NCI-H2107 (cell line): ENCODE measurements at regions not wholly inside any gene's neighbourhood (a gene's known extent, or its start where the extent isn't known, plus 50 kb on each side); places are given as distances from the start of the nearest gene placed in this dataset.

Experiments used
- DNase-seq: peaks from one replicate; lab custom pipeline; 2025; lab: John Stamatoyannopoulos, UW

DNA sequence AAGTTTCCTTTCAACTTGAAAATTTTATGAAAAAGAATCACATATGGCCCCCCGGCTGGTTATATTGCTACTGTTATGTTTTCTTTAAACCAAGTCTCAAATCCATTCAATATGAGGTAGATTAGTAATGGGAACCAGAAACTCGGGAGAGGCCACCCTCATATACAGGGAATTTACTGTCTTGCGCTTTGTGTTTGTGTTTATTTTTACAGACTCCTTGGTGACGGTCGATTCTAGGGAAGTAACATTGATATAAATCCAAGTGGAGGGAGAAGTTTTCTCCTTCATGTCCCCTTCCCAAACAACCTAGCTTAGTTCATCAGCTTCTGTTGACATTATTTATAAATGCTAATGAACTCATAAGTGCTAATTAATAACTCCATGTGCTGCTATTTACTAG, 163.5 kb upstream of the LMO4 start:
- no peak for DNase-seq

DNA sequence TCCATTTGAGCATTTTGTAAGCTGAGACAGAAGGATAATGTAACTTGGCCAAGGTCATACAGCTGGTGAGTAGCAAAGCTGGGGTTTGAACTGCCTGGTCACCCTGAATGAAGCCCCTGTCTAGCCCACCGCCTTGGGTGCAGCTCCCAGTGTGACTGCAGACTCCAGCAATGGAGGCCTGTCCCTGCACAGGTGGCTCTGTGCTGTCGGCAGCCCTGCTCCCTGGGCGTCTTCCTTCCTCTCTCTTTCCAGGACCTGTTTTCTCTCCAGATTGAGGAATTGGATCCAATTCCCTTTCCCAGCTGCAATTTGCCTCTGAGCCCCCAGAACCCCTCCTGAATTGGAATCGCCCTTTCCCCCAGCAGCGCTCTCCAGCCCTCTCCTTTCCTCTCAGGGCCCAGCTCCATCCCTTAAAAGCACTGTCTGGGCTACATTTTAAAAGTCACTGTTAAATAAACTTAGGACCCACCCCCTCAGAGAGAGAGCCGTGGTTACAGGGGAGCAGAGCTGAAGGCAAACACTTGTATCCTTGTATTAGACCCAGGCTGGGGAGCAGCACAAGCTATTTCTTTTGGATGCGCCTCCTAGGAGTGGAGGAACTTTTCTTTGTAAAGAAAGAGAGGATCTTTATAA, 161.4 kb upstream of the LMO4 start:
- no peak for DNase-seq

DNA sequence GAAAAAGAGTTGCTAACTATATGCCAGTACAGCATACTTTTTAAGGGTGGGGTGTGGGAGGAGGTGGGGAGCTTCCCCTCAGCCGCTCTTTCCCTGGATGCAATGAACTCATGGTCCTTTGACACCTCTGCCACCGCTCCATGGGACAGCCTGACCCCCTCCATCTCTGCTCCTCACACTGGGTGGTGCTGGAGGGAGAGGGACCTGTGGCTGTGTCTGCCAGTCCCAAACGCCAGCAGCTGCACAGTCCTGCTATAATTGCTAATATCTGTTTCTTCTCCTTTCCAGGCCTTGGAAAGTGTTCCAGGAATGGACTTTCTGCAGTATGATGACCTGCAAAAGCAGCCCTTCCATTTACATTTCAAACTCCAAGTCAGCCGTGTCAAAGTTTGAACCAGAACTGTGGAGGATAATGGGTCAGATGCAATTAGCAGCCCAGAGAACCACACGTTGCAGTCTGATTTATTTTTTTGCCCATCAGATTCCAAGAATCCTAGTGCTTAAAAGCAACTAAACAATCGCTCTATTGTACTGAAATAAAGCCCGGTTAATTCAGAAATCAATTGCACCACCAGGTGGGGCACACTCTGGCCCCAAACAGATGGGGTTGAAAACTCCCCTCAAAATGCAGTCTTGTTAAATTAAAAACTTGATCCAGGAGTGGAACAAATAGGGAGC, 160.7 kb upstream of the LMO4 start:
- DNase-seq, result no peak

DNA sequence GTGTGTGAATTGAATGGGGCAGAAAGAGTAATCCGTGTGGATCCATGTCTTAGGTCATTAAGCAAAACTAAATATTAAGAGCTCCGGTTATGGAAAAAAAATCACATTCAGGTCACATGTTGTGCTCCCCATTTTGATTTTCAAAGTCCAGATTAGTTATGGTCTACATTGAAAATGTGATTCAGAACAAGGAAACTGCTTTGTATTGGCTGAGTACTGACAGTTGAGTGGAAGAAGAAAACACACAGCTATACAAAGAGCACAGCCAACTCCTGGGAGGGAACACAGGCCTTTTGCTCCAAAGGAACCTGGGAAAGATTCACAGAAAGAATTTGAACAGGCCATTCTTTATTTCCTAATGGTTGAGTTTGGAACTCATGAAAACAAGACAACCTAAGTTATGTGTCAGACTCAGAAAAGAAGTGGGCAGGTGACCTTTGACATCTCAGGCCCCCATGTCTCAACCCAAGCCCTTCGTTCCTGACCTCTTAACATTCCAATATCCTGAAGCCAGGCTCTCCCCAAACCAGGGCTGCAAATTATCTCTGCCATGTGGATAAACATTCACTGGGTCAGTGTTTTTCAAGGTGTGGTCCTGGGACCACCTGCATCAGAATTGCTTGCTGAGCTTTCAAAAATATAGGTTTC, 159.3 kb upstream of the LMO4 start:
- DNase-seq, result no peak

DNA sequence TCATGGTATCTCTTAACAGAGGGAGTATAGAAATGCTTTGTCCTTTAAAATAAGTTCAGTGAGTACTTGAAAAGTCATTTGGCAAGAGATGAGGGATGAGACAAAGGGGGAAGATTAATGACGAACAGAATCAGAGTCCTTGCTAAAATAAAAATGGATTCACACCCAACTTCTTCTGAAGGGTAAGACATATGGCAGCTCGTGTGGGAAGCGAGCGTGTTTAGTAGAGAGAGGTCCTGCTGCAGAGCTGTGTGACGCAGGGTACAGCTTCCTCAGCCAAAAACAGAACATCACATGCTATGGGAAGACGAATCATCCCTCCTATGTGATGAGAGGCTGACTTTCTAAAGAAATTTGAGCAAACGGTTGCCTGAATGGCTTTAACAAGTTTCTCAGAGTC, 158.5 kb upstream of the LMO4 start:
- no peak for DNase-seq

DNA sequence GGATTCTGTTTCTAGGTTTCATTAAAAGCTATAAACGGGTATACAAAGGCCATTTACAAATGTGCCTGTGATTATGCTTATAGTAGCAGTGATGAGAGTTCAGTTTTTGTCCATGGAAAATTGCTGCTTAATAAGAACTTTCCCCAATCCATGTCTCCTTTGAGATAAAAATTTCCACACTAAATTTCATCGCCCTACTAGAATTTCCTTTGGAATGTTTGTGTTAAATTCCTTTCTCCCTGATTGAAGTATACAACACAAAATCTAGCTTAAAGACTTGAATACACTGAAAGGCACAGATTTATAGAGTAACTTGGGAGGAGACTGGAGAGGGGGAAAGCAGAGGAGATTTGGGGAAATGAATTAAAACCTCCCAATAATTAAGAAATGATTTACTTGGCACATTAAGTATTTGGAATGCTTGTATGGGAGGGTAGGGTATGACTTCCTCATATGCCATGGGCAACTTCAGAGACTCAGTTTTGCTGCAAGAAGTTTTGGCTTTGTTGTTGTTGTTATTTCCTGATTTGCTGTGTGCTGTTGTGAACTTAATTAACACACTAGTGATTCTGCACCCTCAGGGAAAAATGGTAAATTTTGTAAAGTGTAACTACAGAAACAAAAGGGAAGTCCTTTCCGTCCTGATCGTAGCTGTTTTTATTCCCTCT, 157.6 kb upstream of the LMO4 start:
- no peak for DNase-seq

DNA sequence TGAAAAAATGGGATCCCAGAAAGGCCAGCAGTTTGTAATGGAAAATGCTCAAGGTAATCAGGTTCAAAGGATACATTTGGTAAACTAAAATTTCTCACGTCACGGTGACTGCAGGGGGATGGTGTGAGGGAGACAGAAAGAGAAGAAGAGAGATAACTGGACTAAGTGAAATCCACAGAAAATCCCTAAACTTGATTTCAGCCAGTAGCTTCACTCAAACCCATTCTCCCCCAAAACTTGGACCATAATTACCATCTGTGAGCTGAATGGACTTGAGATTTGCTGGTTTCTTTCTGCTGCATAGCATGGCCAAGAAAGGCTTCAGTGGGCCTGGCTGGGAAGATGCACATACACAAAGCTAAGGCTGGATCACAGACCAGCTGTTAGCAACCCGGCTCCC, 155.4 kb upstream of the LMO4 start:
- no peak for DNase-seq

DNA sequence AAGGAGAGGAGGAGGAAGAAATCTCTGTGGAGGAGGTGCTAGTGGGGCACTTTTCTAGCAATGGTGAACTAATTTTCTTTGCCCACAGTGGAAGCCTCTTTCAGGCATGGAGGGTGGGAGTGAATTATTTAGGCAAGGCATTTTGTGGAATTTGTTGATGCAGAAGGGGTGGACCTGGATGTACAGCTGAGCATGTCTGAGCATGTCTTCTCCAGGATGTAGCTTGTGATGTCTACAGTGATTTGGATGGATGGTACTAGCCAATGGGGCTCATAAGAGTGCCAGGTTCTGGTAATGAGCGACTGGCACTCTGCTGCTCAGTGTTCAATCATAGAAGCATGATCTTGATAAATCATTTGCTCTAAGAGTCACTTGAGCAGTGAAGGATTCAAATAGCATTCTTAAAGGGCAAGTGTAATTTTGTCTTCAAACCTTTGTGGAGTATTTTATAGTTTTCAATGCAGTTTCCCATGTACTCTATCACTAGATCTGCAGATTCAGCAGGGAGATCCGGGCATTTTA, 153.9 kb upstream of the LMO4 start:
- DNase-seq, result no peak

DNA sequence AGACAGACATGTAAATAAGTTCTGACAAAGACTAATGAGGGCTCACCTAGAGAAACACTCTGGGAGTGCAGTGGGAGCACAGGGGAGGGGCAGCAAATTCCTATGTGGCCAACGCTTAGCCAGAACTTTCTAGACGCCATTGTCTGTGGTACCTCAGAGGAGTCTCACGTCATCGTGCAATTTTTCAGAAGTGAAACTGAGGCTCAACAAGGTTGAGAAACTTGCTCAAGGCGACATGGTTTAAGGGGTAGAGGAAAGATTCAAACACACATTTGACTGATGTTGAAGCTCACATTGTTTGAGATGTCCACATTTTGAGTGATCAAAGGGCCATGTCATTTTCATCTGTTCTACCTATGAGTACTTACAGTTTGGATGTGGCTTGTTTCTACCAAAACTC, 152.6 kb upstream of the LMO4 start:
- no peak for DNase-seq

DNA sequence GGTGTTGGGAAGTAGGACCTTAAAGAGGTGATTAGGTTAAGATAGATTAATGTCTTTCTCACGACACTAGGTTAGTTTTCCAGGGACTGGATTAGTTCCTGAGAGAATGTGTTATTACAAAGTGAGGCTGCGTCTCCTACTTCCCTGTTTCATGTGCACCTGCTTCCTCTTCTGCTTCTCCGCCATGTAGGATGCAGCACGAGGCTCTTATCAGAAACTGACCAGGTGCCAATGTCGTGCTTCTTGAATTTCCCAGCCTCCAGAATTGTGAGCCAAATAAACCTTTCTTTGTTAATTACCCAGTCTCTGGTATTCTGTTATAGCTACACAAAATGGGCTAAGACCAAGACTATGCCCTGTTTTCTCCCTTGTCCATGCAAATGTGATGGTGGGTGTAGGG, 152.2 kb upstream of the LMO4 start:
- DNase-seq, result no peak

DNA sequence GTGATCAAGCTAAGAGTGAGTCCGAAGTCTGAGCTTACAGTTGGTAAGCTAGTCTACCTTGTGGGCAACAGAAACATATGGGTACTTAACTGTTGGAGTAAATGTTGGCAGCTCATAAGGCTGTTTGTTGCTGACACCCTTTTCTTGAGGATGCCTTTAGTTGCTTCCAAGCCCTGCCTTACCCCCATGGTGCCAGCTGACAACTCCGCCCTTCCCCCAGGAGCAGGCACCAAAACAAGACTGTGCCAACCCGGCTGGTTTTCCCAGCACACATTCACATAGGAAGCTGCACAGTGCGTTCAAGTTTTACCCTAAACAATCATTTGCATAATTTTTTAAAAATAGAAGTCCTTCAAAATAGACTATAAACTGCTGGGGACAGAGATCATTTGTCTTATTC, 150.2 kb upstream of the LMO4 start:
- no peak for DNase-seq

DNA sequence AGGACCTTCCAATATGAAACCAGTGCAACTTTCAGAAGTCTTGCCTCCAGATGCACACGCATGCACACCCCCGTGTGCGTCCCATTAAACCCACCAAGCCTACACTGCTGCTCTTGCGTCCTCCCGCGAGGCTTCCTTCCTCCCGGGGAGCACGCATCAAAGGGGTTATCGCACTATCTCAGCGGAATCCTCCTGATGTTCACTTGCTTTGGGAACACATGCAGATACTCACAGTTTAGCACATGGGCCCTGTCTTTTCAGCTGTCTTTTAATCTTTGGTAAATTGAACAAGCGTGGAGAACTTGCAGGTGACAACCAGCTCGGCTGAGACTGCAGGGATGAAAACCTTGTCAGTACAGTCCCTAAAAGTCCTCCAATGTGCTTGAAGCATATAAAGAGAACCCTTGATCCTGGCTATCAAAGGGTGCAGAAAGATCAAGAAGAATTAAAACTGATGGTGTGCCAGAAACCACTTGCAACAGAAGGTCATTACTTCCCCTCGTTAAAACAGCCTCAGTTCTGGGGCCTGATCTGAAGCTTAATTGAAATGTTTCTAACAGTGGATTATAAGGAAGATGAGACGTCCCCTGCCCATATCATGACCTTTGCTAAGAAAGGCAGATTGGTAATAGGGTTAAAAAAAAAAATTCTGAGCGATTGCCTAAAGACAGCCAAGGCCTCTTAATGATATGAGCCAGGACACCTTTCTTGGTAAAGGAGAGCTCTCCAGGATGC, 149.4 kb upstream of the LMO4 start:
- DNase-seq, result no peak

DNA sequence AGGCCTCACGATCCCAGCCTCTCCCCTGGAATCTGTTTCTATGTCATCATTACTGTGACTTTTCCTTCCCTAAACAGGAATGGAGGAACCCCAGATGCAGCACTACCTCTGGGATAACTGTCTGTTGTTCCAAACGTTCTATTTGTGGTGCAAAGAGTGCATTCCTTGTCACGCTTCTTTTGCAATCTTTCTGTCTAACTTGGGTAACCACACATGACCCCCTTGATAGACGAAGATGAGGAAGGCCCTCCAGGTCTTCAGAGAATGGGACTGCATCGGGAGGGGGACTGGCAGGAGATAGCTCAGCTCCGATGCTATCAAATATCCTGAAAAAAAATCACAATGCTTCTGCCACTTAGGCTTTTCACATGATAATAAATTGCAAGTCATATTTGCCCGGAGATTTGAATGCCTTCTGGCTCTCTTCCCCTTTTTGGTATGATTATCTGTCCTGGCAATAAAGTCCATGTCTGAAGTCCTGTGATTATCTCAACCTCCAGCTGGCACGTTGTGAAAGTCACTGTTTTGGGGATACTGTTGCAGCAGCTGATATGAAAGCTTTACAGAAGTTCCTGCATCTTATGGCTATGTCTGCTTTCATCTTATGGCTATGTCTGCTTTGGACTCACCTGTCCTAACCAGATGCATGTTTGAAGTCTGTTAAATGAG, 148.7 kb upstream of the LMO4 start:
- no peak for DNase-seq

DNA sequence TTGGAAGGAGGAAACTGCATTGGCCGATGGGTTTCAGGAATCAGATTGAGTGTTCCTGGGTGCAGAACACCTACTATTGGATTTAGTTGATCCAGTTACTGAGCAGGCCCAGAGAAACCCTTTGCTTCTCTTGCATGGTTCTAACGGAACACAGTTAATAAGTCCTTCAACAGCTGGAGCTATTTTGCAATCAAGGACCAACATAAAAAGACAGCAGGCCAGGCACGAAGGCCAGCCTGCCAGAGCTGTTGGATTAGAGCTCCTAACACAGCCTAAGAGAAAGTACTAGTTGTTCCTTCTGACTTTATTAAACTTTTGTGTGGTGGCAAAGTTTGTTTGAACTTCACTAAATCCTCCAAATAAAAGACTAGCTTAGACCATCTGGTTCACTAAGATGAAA, 148.0 kb upstream of the LMO4 start:
- DNase-seq, result no peak

DNA sequence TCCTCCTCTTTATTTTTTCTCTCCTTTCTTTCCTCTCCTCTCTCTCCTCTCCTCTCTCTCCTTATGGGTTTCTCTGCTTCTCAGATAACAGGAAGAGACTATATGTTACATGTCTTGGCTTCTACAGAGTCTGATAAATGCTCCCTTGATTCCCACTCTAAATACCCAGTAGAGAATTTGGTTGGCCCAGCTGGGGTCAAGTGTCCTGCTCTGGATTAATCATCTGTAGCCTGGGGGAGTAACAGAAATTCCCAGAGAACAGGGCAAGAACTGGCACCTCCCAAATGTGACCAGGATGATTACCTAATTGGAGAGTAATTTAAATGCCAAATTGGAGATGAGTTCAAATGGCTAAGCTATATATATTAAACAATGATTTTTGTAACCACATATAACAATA, 146.1 kb upstream of the LMO4 start:
- DNase-seq, result no peak

DNA sequence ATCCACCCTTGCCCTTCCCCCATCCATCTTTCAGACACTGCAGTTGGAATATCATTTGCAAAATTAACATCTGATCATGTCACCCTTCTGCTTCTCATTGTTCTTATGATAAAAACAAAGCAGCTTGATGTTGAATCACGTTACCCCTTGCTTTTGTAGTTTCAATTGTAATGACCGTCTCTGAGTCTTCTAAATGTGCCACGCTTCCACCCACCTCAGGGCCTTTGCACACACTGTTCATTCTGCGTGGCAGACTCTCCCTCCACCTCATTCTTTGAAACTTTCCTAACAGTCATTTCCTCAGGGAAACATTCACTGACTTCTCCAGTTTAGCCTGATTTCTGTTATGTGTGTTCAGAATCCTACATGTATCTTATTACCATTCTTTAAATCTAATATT, 143.6 kb upstream of the LMO4 start:
- no peak for DNase-seq

DNA sequence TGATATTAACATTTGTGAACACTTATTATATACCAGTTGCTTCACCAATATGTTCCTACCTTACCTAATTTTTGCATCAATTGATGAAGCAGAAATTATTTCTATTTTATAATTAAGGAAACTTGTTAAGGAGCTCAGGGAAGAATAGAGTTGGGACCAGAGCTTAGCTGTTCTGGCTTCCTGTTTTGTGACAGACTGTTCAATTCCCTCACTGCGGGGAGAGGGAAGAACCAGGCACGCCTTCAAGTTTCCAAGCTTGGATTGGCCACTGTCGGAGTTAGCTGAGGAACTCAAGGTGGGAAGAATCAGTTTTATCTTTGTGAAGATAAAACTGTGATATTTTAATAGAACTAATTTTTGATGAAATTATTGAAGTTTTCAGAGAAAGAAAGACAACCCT, 142.3 kb upstream of the LMO4 start:
- no peak for DNase-seq

DNA sequence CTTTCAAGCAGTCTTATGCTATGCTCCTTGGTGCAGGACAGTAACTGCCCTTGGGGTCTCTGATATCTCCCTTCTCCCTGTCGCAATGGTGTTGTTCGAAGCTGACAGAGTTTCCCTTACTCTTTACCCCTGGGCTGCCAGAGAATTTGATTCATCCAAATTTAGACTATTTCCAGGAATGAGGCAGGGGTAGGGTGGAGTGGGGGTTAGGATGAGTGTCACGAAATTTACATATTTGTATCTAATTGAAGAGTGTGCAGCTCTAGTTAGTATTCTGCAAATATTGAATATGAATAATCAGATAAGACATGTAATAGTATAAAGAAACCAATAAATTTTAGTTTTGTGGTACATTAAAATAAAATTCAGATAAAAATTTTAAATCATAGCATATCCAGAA, 140.0 kb upstream of the LMO4 start:
- no peak for DNase-seq

DNA sequence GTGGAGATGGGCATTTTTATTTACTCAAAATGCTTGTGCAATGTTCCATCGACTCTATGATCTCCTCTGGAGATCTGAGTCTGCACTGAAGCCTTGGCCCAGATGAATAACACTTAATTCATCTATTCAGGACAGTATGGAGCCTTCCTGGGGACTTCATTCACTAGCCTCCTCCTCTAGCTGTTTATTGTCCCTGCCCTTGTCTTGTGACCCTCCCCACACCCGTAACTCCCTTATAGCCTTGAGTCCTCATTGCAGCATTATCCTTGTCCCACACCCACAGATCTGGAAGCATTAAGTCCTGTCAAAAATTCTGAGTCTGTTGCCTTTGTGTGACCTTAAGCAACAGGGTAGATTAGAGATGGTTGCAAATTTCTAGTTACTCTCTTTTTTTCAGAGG, 138.3 kb upstream of the LMO4 start:
- no peak for DNase-seq

DNA sequence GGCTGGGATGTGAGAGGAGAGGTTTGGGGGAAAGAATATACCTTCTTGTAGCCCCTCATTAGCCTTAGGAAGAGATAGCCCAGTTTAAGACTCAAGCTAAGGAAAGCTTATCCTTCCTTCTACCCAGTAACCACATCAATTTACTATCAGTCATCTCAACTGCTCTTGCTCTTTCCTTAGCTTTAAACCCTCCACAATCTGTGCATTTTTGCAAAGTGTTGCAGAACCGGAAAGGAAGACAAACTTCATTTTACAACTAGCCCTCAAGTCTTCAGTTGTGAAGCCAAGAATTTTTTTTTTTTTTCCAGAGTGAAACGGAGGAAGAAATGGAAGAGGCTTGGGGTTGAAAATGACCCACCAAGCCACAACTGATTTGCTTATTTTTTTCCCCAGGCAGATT, 137.0 kb upstream of the LMO4 start:
- no peak for DNase-seq

DNA sequence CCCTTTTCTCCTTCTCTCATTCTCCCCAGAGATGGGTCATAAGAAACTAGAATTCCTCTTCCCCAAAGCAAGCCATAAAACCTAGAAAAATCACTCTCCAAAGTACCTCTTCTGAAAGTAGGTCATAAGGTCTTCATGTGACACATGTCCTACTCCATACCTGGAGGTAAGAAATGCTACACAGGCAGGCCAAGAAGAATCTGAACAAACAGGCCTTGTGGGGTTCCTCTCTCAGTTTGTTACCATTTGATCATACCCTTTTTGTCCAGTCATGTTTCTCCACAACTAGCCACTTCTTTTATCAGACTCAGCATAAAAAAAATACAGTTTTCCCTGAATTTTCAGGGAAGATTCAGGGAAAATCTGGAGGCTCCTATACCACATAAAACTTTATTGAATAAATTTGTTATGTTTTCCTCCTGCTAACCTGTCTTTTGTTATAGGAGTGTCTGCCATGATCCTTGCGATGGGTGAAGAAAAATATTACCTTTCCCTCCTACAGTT, 134.4 kb upstream of the LMO4 start:
- no peak for DNase-seq

DNA sequence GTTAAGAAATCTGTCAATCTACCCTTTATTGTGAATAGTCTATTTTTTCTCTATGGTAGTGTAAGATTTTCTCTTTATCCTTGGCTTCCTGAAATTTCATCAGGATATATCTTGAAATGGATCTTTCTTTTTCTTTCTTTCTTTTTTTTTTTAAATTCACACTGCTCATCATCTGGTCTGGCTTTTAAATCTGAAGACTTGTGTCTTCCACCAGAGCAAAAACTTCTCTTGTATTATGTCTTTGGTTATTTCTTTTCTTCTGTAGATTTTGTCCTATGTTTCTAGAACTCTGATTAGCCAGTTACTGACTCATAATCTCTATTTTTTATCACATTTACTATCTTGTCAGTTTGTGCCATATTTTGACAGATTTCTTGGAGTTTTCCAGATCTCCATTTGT, 133.8 kb upstream of the LMO4 start:
- no peak for DNase-seq
